Ishikawa (cell line): ENCODE measurements at regions not wholly inside any gene's neighbourhood (a gene's known extent, or its start where the extent isn't known, plus 50 kb on each side); places are given as distances from the start of the nearest gene placed in this dataset.

Source experiments
- CEBPB ChIP-seq: IDR thresholded peaks from 2 replicates; pipeline ENCODE4 v1.6.1; 2012
- CREB1 ChIP-seq: IDR thresholded peaks from 2 replicates; pipeline ENCODE4 v1.6.1; 2012; ENCODE audit warnings: low read depth
- EGR1 ChIP-seq: IDR thresholded peaks from 2 replicates; pipeline ENCODE4 v1.6.1; 2012
- EP300 ChIP-seq: IDR thresholded peaks from 2 replicates; pipeline ENCODE4 v1.6.1; 2012; ENCODE audit warnings: borderline replicate concordance
- FOXM1 ChIP-seq: IDR thresholded peaks from 2 replicates; pipeline ENCODE4 v1.6.1; 2012; ENCODE audit warnings: low read depth, borderline replicate concordance
- NFIC ChIP-seq: IDR thresholded peaks from 2 replicates; pipeline ENCODE4 v1.6.1; 2012
- RAD21 ChIP-seq: IDR thresholded peaks from 2 replicates; pipeline ENCODE4 v1.6.1; 2012; ENCODE audit warnings: low read depth
- TAF1 ChIP-seq: IDR thresholded peaks from 2 replicates; pipeline ENCODE4 v1.6.1; 2012; ENCODE audit warnings: low read depth, mild to moderate bottlenecking
- TCF12 ChIP-seq: IDR thresholded peaks from 2 replicates; pipeline ENCODE4 v1.6.1; 2012; ENCODE audit warnings: low read depth
- TEAD4 ChIP-seq: IDR thresholded peaks from 2 replicates; pipeline ENCODE4 v1.6.1; 2012
- USF1 ChIP-seq: IDR thresholded peaks from 2 replicates; pipeline ENCODE4 v1.6.1; 2012
- YY1 ChIP-seq: IDR thresholded peaks from 2 replicates; pipeline ENCODE4 v1.6.1; 2012; ENCODE audit warnings: low read depth
- ZBTB7A ChIP-seq: IDR thresholded peaks from 2 replicates; pipeline ENCODE4 v1.6.1; 2012; ENCODE audit warnings: low read depth
- TF ChIP-seq, protein P1 (sequence below): IDR thresholded peaks from 2 replicates; pipeline ENCODE4 v1.6.1; 2012
- TF ChIP-seq, protein P2 (sequence below): IDR thresholded peaks from 2 replicates; pipeline ENCODE4 v1.6.1; 2012; ENCODE audit warnings: low read depth, mild to moderate bottlenecking

- TF ChIP-seq CREB1 (no peak), NFIC (no peak), EGR1 (no peak), EP300 (no peak), ZBTB7A (no peak), CEBPB (no peak), TCF12 (no peak), TAF1 (no peak), USF1 (no peak), RAD21 (no peak), TEAD4 (no peak), YY1 (no peak)
- TF ChIP-seq, protein P1, sequence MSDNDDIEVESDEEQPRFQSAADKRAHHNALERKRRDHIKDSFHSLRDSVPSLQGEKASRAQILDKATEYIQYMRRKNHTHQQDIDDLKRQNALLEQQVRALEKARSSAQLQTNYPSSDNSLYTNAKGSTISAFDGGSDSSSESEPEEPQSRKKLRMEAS: no peak
- TF ChIP-seq, protein P2, sequence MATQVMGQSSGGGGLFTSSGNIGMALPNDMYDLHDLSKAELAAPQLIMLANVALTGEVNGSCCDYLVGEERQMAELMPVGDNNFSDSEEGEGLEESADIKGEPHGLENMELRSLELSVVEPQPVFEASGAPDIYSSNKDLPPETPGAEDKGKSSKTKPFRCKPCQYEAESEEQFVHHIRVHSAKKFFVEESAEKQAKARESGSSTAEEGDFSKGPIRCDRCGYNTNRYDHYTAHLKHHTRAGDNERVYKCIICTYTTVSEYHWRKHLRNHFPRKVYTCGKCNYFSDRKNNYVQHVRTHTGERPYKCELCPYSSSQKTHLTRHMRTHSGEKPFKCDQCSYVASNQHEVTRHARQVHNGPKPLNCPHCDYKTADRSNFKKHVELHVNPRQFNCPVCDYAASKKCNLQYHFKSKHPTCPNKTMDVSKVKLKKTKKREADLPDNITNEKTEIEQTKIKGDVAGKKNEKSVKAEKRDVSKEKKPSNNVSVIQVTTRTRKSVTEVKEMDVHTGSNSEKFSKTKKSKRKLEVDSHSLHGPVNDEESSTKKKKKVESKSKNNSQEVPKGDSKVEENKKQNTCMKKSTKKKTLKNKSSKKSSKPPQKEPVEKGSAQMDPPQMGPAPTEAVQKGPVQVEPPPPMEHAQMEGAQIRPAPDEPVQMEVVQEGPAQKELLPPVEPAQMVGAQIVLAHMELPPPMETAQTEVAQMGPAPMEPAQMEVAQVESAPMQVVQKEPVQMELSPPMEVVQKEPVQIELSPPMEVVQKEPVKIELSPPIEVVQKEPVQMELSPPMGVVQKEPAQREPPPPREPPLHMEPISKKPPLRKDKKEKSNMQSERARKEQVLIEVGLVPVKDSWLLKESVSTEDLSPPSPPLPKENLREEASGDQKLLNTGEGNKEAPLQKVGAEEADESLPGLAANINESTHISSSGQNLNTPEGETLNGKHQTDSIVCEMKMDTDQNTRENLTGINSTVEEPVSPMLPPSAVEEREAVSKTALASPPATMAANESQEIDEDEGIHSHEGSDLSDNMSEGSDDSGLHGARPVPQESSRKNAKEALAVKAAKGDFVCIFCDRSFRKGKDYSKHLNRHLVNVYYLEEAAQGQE: no peak
Observed at GRCh38 chr18:27609221-27609620, 424.1 kb upstream of the CHST9 start.

DNA sequence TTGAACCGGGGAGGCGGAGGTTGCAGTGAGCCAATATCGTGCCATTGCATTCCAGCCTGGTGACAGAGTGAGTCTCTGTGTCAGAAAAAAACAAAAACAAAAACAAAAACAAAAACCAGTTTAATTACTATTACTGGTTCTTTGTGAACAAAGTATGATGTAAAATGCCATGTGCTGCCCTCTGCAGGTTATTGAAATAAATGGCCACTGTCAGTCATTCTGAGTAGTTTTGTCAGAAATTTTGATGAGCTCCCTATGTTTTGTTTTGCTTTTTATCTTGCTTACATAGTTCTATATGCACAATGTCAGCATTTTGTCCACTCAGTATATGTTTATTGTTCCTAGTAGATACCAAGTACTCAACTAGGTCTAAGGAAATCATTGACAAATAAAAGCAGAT lies 423.6 kb upstream of the CHST9 start:
- TF ChIP-seq RAD21: 0 out of 2 replicates have a peak, but pooled peaks have one; percentile 12
- TF ChIP-seq EGR1: no peak

DNA sequence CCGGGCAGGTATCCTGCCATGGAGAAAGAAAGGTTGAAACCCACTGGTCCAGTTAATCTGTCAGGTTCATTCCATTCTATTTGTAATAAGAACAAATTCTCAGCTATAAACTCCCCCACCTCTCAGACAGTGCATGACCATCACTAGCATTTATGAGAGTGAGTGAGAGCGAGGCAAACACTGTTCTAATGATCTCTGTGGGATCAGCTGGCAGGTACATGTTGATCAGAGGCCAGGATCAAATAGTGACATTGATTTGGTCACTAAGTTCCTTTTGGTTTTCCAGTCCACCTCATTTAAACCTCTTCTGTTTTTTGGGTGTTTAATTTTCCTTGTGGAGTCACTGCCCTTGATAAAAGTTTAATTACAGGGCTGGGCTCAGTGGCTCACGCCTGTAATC lies 423.1 kb upstream of the CHST9 start:
- TF ChIP-seq TAF1 (no peak), USF1 (no peak), NFIC (no peak), TCF12 (no peak), CEBPB (no peak), ZBTB7A (no peak)

GRCh38 chr18:27606741-27607140 lies 421.6 kb upstream of the CHST9 start:
- TF ChIP-seq YY1: no peak
- no peak for TF ChIP-seq EGR1
- no peak for TF ChIP-seq TCF12
- no peak for TF ChIP-seq TAF1
- no peak for TF ChIP-seq TEAD4
- no peak for TF ChIP-seq ZBTB7A
- no peak for TF ChIP-seq USF1
- no peak for TF ChIP-seq CEBPB
- TF ChIP-seq RAD21: no peak
- TF ChIP-seq CREB1: no peak
- no peak for TF ChIP-seq FOXM1
- no peak for TF ChIP-seq NFIC
- TF ChIP-seq, protein P1: no peak
- TF ChIP-seq EP300: no peak
- TF ChIP-seq, protein P2: no peak

DNA sequence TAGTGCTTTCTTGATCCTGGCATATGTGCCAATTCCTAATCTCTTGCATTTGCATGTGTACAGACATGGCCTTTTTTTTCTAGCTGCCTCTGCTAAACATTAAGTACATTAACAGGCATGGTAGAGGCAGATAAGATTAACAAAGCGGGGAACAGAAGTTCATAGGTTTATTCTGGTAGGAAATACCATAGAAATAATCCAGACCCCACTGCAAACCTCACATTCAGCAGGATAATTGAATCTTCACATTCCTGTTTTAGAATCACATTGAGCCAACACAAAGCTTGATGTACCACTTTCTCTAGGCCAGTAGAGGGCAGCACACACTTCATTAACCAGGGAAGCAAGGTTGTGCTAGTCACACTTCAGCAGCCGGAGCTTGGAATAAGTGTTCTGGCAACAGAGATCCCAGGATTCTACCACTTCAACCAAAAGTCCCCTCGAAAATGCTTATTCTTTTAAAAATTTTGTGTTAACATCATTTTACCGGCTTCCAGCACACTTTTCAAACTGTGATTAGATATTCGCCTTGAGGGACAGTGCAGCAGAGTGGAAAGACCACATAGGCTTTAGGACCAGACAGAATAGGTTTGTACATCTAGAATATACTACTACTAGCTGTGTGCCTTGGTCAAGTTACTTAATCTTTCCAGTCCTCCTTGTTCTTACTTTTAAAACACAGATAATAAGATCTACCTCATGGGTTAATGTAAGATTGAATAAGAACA lies 420.2 kb upstream of the CHST9 start:
- peak; percentile 91 for TF ChIP-seq RAD21
- no peak for TF ChIP-seq ZBTB7A
- no peak for TF ChIP-seq EGR1
- no peak for TF ChIP-seq TAF1

GRCh38 chr18:27604583-27604982 lies 419.5 kb upstream of the CHST9 start:
- no peak for TF ChIP-seq TAF1
- TF ChIP-seq NFIC: no peak
- no peak for TF ChIP-seq TEAD4
- no peak for TF ChIP-seq EGR1
- TF ChIP-seq FOXM1: no peak
- TF ChIP-seq CREB1: no peak
- TF ChIP-seq CEBPB: no peak
- no peak for TF ChIP-seq EP300
- no peak for TF ChIP-seq USF1
- TF ChIP-seq TCF12: no peak
- no peak for TF ChIP-seq YY1
- no peak for TF ChIP-seq ZBTB7A
- no peak for TF ChIP-seq RAD21
- TF ChIP-seq, protein P1: no peak
- TF ChIP-seq, protein P2: no peak
